ENCODE measurements at regions not wholly inside any gene's neighbourhood (a gene's known extent, or its start where the extent isn't known, plus 50 kb on each side); places are given as distances from the start of the nearest gene placed in this dataset.

DNA sequence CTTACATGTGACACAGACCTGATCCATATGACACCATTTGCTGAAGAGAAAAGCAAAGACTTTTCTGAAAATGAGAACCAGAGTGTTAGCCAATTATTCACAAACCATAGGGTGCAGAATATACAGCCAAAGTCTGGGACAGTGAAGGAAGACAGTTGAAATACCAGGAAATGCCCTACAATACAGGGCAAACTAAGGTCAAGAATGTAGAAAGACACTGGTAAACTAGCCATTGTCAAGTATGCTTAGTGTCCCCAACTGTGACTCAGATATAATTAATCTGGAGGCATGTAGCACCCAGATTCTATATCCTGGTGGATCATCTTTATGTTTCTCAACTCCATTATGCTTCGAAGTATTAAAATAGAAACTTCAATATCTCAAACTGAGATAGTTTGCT lies 200.9 kb upstream of the FSTL5 start:
- TF ChIP-seq, protein P1, sequence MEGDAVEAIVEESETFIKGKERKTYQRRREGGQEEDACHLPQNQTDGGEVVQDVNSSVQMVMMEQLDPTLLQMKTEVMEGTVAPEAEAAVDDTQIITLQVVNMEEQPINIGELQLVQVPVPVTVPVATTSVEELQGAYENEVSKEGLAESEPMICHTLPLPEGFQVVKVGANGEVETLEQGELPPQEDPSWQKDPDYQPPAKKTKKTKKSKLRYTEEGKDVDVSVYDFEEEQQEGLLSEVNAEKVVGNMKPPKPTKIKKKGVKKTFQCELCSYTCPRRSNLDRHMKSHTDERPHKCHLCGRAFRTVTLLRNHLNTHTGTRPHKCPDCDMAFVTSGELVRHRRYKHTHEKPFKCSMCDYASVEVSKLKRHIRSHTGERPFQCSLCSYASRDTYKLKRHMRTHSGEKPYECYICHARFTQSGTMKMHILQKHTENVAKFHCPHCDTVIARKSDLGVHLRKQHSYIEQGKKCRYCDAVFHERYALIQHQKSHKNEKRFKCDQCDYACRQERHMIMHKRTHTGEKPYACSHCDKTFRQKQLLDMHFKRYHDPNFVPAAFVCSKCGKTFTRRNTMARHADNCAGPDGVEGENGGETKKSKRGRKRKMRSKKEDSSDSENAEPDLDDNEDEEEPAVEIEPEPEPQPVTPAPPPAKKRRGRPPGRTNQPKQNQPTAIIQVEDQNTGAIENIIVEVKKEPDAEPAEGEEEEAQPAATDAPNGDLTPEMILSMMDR (IDR thresholded peaks at IDR 0.05), result no peak
- TF ChIP-seq POLR2A (IDR thresholded peaks at IDR 0.05), result no peak
- TF ChIP-seq EP300 (IDR thresholded peaks at IDR 0.05), result no peak
